GM21576 (cell line): ENCODE measurements at regions not wholly inside any gene's neighbourhood (a gene's known extent, or its start where the extent isn't known, plus 50 kb on each side); places are given as distances from the start of the nearest gene placed in this dataset.

ENCODE experiments used
- ATAC-seq: cut with Tn5 transposase; IDR thresholded peaks from one replicate; pipeline ENCODE4 v1.9.1; 2021; ENCODE audit warnings: mild to moderate bottlenecking, moderate library complexity; ENCODE audit not compliant: unreplicated experiment

GRCh38 chr11:122451911-122452310, 203.6 kb upstream of the UBASH3B start:
- no peak for ATAC-seq

GRCh38 chr11:122441666-122442035, 213.9 kb upstream of the UBASH3B start:
- no peak for ATAC-seq

DNA sequence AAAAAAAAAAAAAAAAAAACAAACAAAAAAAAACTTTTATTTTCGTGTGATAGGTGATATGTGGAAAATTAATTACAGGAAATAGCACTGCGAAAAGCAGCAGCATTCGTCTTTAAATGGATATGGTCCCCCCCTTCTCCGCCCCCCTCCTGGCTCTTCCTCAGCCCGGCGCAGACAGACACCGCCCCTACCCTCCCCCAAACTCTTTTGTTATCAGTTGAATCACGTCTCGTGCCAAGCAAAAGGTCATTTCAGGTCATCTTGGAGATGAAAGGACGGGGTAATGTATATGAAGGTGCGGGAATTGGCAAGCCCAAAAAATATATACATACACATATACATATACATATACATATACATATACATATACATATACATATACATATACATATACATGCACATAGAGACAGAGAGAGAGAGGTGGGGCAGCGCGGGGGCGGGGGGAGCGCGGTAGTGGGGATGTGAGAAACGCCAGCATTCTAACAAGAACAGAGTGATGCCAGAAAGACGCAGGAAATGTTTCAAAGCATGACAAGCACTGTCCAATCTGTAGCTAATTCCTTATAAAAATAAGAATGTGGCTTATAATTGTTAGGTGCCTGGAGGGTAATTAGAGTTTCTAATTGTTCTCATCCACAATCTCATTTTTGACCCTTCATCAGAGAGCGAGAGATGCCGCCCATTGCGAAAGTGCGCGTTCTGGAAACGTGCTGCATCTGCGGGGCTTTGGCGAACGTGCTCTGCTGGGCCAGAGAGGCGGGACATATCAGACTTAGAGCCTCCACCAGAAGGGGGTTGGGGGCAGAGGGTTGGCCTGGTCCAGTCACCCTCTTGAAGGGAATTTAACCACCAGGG, 214.5 kb upstream of the UBASH3B start:
- no peak for ATAC-seq

DNA sequence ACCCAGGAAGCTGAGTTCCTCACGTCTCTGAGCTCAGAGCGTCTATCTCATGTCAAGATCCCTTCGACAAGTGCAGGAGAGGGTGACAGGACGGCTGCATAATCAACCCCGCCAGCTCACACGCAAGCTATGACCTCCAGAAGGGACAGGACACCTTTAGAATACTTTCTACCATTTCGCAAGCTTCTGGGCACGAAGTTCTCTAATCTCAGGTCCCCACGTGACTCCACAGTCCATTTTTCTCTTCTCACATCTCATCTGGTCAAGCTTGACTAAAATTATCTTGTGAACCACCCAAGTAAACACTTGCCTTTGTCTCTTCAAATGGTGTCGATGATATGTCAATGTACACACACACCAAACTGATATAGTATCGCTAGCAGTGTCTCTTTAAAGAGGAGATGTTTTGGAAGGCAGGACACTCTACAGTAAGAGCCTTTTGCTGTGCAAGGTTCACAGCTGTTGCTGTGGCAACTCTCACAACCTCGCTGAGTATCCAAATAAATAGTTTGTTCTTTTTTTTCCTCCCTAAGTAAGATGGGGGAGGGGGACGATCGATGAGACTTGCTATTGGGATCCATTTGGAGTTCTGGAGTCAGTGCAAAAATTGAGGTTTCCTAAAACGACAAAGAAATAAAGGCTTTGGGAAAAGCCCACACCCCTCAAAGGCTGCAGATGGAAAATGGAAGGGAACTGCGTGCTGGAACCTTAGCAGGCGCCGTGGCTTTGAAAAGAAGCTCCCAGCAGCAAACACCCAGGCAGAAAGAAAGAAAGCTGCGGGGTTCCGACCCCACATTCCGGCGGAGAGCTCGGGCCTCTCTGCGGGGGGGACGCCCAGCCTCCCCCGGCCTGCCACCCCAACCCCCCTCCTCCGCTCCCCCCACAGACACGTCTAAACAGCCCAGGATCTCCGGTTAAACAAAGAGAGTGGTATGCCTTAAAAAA, 215.4 kb upstream of the UBASH3B start:
- no peak for ATAC-seq

- ATAC-seq, result no peak
Observed at GRCh38 chr11:122436188-122436555, 219.3 kb upstream of the UBASH3B start.

GRCh38 chr11:122435540-122436187, 219.9 kb upstream of the UBASH3B start:
- ATAC-seq, result no peak

GRCh38 chr11:122434786-122435185, 220.7 kb upstream of the UBASH3B start:
- no peak for ATAC-seq

DNA sequence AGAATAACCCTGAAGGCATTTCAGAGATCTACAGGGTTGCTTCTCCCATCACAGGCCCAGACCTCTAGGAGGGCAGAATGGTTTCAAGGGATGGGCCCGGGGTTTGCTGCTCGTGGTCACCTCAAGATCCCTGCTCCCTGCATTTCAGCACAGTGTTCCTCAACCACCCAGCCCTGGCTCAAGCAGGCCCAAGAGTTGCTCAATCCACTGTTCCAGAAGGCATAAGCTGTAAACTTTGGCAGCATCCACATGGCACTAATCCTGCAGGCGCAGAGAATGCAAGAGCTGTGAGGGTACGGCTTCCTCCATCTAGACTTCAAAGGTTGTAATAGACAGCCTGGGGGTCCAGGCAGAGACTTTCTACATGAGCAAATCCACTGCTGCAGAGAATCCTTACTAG, 225.0 kb upstream of the UBASH3B start:
- no peak for ATAC-seq

DNA sequence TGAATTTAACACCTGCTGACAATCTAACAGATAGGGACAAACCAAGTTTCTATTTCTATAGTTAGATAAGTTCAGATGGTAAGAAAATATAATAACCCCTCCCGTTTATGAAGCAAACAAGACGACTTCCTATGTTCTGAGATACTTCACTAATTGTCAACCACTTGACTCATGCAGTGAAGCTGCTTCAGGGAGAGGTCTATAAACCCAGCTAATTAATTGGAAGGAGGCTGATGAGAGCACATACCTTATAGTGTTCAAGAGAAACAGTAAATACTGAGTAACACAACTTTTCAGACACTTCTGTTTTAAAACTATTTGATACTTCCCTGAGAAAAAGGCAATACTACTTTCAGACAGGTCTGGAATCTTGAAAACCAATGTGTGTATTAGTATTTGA, 229.4 kb upstream of the UBASH3B start:
- ATAC-seq, result no peak

DNA sequence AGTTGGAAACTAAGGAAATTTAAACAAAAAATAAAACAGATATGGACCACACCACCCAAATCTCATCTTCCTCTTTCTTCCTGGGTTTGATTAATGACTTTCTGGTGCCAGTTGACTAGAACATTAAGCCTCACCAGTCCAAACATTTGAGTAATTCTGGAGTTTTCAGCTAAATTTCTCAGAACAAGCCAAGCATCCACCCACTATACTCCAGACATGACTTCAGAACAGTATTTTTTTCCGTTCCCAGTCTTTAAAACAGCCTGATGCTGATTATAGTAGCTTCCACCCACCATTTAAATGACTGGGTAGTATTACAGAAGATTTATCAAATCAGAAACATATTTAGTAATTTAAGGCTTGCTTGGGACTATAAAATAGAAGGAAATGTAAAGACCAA, 230.9 kb upstream of the UBASH3B start:
- no peak for ATAC-seq

DNA sequence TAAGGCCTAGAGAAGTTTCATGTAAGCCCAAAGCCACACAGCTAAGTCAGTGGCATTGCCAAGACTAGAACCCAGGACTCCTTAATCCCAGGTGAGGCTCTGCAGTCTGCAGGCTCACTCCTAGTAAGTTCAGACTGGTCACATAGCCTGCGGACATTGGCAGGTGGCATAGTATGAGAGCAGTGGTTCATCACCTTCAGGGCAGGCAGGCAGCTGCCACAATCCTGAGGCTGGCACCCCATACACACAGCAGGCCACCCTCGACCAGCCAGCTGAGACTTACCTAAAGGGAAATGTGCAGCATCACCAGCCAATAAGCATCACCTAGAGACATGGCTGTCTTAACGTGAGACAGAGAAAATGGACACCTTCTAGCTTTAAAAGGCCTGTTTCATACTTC, 231.6 kb upstream of the UBASH3B start:
- ATAC-seq, result no peak

DNA sequence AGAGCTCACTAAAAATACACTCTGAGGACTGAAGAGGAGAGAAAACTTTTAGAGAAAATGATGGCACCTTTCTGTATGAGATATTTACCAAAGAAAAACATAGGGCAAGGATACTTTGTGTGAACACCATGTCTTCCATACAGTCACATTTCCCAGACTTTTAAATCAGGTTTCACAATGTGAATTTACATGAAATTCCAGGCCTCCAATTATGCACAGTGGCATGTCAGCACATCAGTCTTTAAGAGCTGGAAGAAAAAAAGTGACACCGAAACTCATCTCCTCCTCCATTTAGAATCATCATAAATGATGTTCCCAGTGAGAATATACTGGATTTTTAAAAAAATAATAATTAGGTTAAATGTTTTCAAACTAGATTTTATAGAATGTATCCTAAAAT, 232.2 kb upstream of the UBASH3B start:
- ATAC-seq, result no peak

- ATAC-seq, result no peak
Observed at GRCh38 chr11:122422682-122423081, 232.8 kb upstream of the UBASH3B start.

DNA sequence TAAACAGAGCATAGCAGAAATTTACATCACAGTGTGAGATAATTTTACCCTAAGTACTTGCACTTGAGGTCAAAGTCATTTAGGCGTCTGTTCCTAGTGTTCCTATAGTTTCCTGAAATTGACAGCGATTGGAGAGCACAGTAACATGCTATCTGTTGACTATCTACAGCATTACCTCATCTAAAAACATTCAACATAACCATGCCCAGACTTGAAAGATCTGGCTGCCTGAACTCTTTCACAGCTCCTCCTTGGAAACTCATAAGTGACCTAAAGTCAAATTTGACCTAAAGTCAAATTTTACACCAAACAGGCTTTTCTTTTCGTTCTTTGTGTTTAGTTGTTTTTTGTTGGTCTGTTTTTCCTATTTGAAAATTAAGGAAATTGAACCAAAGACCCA, 233.8 kb upstream of the UBASH3B start:
- no peak for ATAC-seq

- no peak for ATAC-seq
Observed at GRCh38 chr11:122418032-122418431, 237.5 kb upstream of the UBASH3B start.

- ATAC-seq, result no peak
Observed at GRCh38 chr11:122414406-122415018, 241.0 kb upstream of the UBASH3B start.

- no peak for ATAC-seq
Observed at GRCh38 chr11:122413677-122414076, 241.8 kb upstream of the UBASH3B start.

DNA sequence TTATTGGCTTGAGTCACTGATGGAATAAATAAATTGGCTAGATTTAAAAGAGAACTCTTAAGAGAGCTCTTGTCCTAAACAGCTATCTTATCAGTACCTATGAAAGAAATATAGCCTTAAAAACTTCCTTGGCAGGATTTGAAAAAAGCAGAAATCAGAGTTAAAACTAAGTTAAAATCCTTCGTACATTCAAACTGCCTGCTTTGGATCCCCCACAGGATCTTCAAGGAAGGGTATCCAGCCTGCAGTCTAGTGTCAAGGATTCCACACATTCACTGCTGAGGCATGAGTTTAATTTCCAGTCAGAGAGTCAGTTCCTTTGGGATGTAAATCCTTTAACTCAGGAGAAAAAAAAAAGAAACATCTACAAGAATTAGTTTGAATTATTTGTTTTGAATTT, 242.9 kb upstream of the UBASH3B start:
- ATAC-seq, result no peak

- ATAC-seq, result no peak
Observed at GRCh38 chr11:122406466-122406865, 249.1 kb upstream of the UBASH3B start.

GRCh38 chr11:122405547-122406341, 249.8 kb upstream of the UBASH3B start:
- no peak for ATAC-seq
